Activated naive CD8-positive, alpha-beta T cell (primary cell): ENCODE measurements at regions not wholly inside any gene's neighbourhood (a gene's known extent, or its start where the extent isn't known, plus 50 kb on each side); places are given as distances from the start of the nearest gene placed in this dataset.

Experiments
- H3K27ac Mint-ChIP-seq: one replicate; pipeline ENCODE4 v1.8.0; 2021; ENCODE audit warnings: mixed read lengths
- H3K27me3 Mint-ChIP-seq: one replicate; pipeline ENCODE4 v1.8.0; 2021; ENCODE audit warnings: mixed read lengths
- H3K36me3 Mint-ChIP-seq: one replicate; pipeline ENCODE4 v1.8.0; 2021; ENCODE audit warnings: mixed read lengths
- H3K4me1 Mint-ChIP-seq: one replicate; pipeline ENCODE4 v1.8.0; 2021; ENCODE audit warnings: low read depth, mixed read lengths
- H3K4me3 Mint-ChIP-seq: one replicate; pipeline ENCODE4 v1.8.0; 2021; ENCODE audit warnings: mild to moderate bottlenecking, mixed read lengths
- H3K9me3 Mint-ChIP-seq: one replicate; pipeline ENCODE4 v1.8.0; 2021; ENCODE audit warnings: low read depth, mixed read lengths

- Mint-ChIP-seq H3K4me3 (no peak overlapping the region), H3K4me1 (peaks cover 6% of the 10 kb centered on the region), H3K36me3 (no peaks in the 10 kb centered on the region), H3K9me3 (no peaks in the 10 kb centered on the region), H3K27ac (no peak overlapping the region), H3K27me3 (no peaks in the 10 kb centered on the region)
Observed at GRCh38 chr18:38957736-38958135, 1392.1 kb upstream of the CELF4 start.

GRCh38 chr18:38956068-38956467, 1390.5 kb upstream of the CELF4 start:
- Mint-ChIP-seq H3K36me3 (no peaks in the 10 kb centered on the region), H3K4me1 (peaks cover 6% of the 10 kb centered on the region), H3K27me3 (no peaks in the 10 kb centered on the region), H3K27ac (no peak overlapping the region), H3K4me3 (no peak overlapping the region), H3K9me3 (no peaks in the 10 kb centered on the region)

DNA sequence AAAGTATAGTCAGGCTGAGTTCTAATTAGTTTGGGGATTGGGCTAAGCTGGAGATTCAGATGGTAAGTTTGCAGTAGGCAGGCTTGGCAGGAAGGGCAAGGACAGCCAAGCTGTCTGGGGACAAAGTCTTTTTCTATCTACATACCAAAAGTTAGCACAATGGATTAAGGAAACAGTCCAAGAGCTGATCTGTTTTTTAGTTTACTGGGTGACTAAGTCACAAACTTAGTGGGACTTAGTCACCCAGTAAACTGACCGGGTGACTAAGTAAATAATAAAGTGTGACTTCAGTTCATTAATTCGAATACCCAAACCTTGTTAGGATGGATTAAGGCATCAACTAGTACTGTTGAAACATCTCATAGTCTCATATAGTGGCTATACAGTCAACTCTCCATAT, 1386.0 kb upstream of the CELF4 start:
- H3K36me3 Mint-ChIP-seq: no peaks in the 10 kb centered on the region
- H3K27ac Mint-ChIP-seq: no peak overlapping the region
- H3K4me1 Mint-ChIP-seq: peaks cover 6% of the 10 kb centered on the region
- H3K4me3 Mint-ChIP-seq: no peak overlapping the region
- peaks cover 2% of the 10 kb centered on the region for H3K27me3 Mint-ChIP-seq
- H3K9me3 Mint-ChIP-seq: no peaks in the 10 kb centered on the region

DNA sequence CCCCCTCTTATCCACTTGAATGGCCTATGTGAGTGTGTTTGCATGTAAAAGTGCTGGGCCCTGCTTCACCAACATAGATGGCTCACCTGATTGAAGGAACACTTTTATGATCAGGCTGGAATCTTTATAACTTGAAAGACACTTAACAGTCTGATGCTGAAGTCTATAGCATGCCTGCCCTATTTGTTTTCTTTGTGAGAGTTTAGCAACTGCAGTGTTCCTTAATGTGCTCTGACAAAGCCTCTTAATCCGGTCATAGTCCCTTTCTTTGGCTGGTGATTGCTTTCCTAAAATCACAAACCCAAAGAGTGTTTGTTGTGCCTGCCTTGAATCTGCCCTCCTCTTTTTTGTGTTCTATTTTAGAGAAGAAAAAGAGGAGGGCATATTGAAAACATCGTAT, 1382.8 kb upstream of the CELF4 start:
- no peak overlapping the region for H3K27ac Mint-ChIP-seq
- no peaks in the 10 kb centered on the region for H3K36me3 Mint-ChIP-seq
- peaks cover 3% of the 10 kb centered on the region for H3K4me1 Mint-ChIP-seq
- peaks cover 2% of the 10 kb centered on the region for H3K27me3 Mint-ChIP-seq
- H3K9me3 Mint-ChIP-seq: no peaks in the 10 kb centered on the region
- H3K4me3 Mint-ChIP-seq: no peak overlapping the region

- Mint-ChIP-seq H3K27ac (no peak overlapping the region), H3K9me3 (peaks cover 6% of the 10 kb centered on the region), H3K4me3 (no peak overlapping the region)
Observed at GRCh38 chr18:38944446-38945024, 1378.9 kb upstream of the CELF4 start.

GRCh38 chr18:38941711-38942561, 1376.3 kb upstream of the CELF4 start:
- Mint-ChIP-seq H3K4me3 (peak overlapping the region; percentile 61), H3K9me3 (peaks cover 6% of the 10 kb centered on the region), H3K4me1 (peaks cover 46% of the 10 kb centered on the region), H3K36me3 (peaks cover 7% of the 10 kb centered on the region), H3K27ac (peak overlapping the region; percentile 98), H3K27me3 (no peaks in the 10 kb centered on the region)

More at GRCh38 chr18:38944446-38945024, 1378.9 kb upstream of the CELF4 start:
- Mint-ChIP-seq H3K36me3 (peaks cover 7% of the 10 kb centered on the region), H3K27me3 (no peaks in the 10 kb centered on the region), H3K4me1 (peaks cover 35% of the 10 kb centered on the region)

GRCh38 chr18:38940863-38941531, 1375.4 kb upstream of the CELF4 start:
- peak overlapping the region; percentile 98 for H3K27ac Mint-ChIP-seq

DNA sequence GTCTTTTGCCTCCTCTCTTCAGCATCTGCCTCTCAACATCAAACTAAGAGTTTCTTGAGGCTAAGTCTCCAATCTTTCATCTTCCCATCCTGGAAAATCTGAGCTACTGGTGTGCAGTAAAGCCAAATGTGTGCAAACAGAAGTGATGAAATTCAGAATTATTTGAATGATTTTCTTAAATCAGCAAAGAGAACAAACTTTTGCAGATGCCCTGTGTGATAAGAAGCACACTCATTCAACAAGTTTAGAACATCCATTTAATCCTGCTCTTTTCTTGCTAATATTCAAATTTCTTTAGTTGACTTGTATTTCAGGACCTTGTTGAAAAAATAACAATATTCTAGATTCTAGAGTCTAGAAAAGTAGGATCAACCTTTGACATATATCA, 1374.9 kb upstream of the CELF4 start:
- H3K27ac Mint-ChIP-seq: peak overlapping the region; percentile 98
- peak overlapping the region; percentile 61 for H3K4me3 Mint-ChIP-seq
- H3K9me3 Mint-ChIP-seq: peaks cover 6% of the 10 kb centered on the region
- H3K36me3 Mint-ChIP-seq: peaks cover 7% of the 10 kb centered on the region
- no peaks in the 10 kb centered on the region for H3K27me3 Mint-ChIP-seq
- H3K4me1 Mint-ChIP-seq: peaks cover 52% of the 10 kb centered on the region

More at GRCh38 chr18:38940863-38941531, 1375.4 kb upstream of the CELF4 start:
- Mint-ChIP-seq H3K4me1 (peaks cover 48% of the 10 kb centered on the region), H3K4me3 (peak overlapping the region; percentile 61), H3K9me3 (peaks cover 6% of the 10 kb centered on the region), H3K36me3 (peaks cover 7% of the 10 kb centered on the region), H3K27me3 (no peaks in the 10 kb centered on the region)

DNA sequence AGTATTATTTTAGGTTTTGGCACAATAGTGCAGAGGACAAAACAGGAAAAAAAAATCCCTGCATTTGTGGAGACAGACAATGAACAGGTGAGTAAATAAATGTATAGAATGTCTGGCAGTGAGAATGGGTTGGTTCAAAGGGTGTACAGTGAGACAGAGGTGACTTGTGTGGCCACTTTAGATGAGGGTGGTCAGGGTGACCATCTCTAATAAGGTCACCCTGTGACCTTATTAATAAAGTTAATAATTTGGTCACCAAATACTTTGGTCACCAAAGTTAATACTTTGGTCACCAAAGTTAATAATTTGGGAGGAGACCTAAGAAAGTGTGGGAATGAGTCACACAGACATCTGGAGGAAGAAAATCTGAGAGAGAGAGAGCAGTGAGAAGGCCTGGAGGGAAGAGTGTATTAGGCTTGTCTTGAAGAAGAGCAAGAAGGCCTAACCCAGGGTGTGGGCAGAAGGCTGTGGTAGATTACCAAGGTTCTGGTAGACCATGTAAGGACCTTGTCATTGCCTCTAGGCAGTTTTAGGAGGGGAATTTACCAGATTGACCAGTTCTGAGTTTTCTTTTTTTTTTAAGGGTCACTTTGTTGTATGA, 1368.4 kb upstream of the CELF4 start:
- H3K9me3 Mint-ChIP-seq: no peaks in the 10 kb centered on the region
- no peaks in the 10 kb centered on the region for H3K27me3 Mint-ChIP-seq
- H3K36me3 Mint-ChIP-seq: no peaks in the 10 kb centered on the region
- H3K4me3 Mint-ChIP-seq: no peak overlapping the region
- peak overlapping the region; percentile 61 for H3K27ac Mint-ChIP-seq
- H3K4me1 Mint-ChIP-seq: peaks cover 33% of the 10 kb centered on the region

GRCh38 chr18:38933322-38933721, 1367.7 kb upstream of the CELF4 start:
- Mint-ChIP-seq H3K27me3 (no peaks in the 10 kb centered on the region), H3K27ac (peak overlapping the region; percentile 61), H3K4me1 (peaks cover 26% of the 10 kb centered on the region), H3K4me3 (no peak overlapping the region), H3K9me3 (no peaks in the 10 kb centered on the region), H3K36me3 (no peaks in the 10 kb centered on the region)

DNA sequence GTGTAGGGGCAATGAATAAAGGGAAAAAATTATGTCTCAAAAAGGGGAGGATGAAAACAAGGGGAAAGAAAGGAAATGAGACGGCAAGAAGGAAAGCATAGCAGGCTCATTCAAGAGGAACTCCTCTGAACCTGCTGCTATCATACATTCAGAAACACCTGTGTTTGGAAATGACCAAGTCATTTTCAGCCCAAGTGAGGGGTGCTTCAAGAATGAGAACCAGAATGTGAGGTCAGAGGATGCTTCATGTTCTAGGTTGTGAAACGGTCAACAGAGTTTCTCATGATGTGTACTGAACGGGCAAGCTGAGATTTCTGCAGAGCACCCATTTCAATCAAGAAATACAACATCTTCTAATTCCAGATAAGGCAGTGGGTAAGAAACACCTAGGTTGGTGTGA, 1367.2 kb upstream of the CELF4 start:
- no peaks in the 10 kb centered on the region for H3K9me3 Mint-ChIP-seq

GRCh38 chr18:38931754-38932050, 1366.1 kb upstream of the CELF4 start:
- Mint-ChIP-seq H3K4me3 (no peak overlapping the region), H3K27me3 (no peaks in the 10 kb centered on the region), H3K27ac (no peak overlapping the region), H3K9me3 (no peaks in the 10 kb centered on the region), H3K4me1 (peaks cover 26% of the 10 kb centered on the region), H3K36me3 (no peaks in the 10 kb centered on the region)

More for the DNA sequence above, 1367.2 kb upstream of the CELF4 start:
- H3K27ac Mint-ChIP-seq: no peak overlapping the region
- no peak overlapping the region for H3K4me3 Mint-ChIP-seq
- no peaks in the 10 kb centered on the region for H3K27me3 Mint-ChIP-seq
- peaks cover 26% of the 10 kb centered on the region for H3K4me1 Mint-ChIP-seq
- no peaks in the 10 kb centered on the region for H3K36me3 Mint-ChIP-seq

GRCh38 chr18:38930881-38931753, 1365.5 kb upstream of the CELF4 start:
- Mint-ChIP-seq H3K27me3 (no peaks in the 10 kb centered on the region), H3K27ac (no peak overlapping the region), H3K36me3 (no peaks in the 10 kb centered on the region), H3K4me1 (peaks cover 26% of the 10 kb centered on the region), H3K4me3 (no peak overlapping the region), H3K9me3 (no peaks in the 10 kb centered on the region)

DNA sequence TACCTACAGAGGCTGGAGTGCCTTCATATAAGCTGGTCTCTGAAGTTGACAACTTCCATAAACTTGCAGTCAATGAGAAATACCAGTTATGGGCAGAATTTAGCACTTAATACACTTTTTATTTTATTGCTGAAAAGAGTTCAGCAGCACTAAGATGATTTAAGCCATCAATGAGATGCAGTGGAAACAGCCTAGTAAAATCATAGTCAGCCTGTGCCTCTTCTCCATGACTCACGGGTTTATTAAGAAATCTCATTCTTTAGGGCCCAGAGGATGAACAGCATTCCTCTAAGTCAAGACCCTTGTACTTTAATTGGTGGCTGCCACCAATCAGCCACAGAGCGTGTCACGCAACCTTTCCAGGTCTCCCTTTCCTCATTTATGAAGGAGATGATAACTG, 1357.9 kb upstream of the CELF4 start:
- H3K9me3 Mint-ChIP-seq: no peaks in the 10 kb centered on the region
- no peaks in the 10 kb centered on the region for H3K36me3 Mint-ChIP-seq
- H3K4me3 Mint-ChIP-seq: no peak overlapping the region
- H3K27me3 Mint-ChIP-seq: peaks cover 1% of the 10 kb centered on the region
- H3K27ac Mint-ChIP-seq: no peak overlapping the region
- no peaks in the 10 kb centered on the region for H3K4me1 Mint-ChIP-seq
